Tibial nerve (tissue), 4 donors: ENCODE measurements at regions not wholly inside any gene's neighbourhood (a gene's known extent, or its start where the extent isn't known, plus 50 kb on each side); places are given as distances from the start of the nearest gene placed in this dataset.

Experiments
- DNase-seq, 2 donors: peaks; one replicate each; pipeline ENCODE4 v3.0.0-alpha.2; 2019; ENCODE audit warnings: low spot score in 2 of 2
- H3K27ac ChIP-seq, 4 donors: fragments of 200-600 bp; sonication (generic) in 3 of 4; one replicate each; pipeline ENCODE4 v1.5.1; 2017 to 2019; ENCODE audit warnings: mild to moderate bottlenecking in 1 of 4
- H3K27me3 ChIP-seq, 2 donors: fragments of 200-600 bp; sonication (generic) in 1 of 2; one replicate each; pipeline versions ENCODE4 v1.5.1 to v1.6.0; 2017 to 2019
- H3K36me3 ChIP-seq, 3 donors: fragments of 200-600 bp; sonication (generic); one replicate each; pipeline ENCODE4 v1.5.1; 2018 to 2019
- H3K4me1 ChIP-seq, 4 donors: fragments of 200-600 bp; sonication (generic) in 3 of 4; one replicate each; pipeline ENCODE4 v1.5.1; 2017 to 2019
- H3K4me3 ChIP-seq, 4 donors: fragments of 200-600 bp; sonication (generic) in 3 of 4; one replicate each; pipeline ENCODE4 v1.5.1; 2017 to 2019; ENCODE audit warnings: mild to moderate bottlenecking in 1 of 4, moderate library complexity in 1 of 4
- H3K9me3 ChIP-seq, 4 donors: fragments of 200-600 bp; sonication (generic) in 3 of 4; one replicate each; pipeline ENCODE4 v1.5.1; 2017 to 2019
- EP300 ChIP-seq, 2 donors: sonication (generic); formaldehyde crosslinking; IDR thresholded peaks; one replicate each; pipeline ENCODE4 v1.6.1; 2017; ENCODE audit warnings: antibody characterized with exemption in 2 of 2, mild to moderate bottlenecking in 1 of 2
- POLR2A ChIP-seq, 2 donors: fragments of 450-650 bp; IDR thresholded peaks; one replicate each; pipeline ENCODE4 v1.6.1; 2017; ENCODE audit warnings: antibody characterized with exemption in 2 of 2, mild to moderate bottlenecking in 2 of 2, moderate library complexity in 2 of 2
- WGBS, 2 donors: methylation state at CpG; one replicate each; pipeline ENCODE4 v1.1.5; 2018; 5-methylcytosine and 5-hydroxymethylcytosine counted together
- TF ChIP-seq, protein P1 (sequence below), 5 experiments: fragments of 200-600 bp in 3 of 5; fragments of 450-650 bp in 2 of 5; sonication (generic) in 3 of 5; IDR thresholded peaks; one replicate each; pipeline ENCODE4 v1.5.1; 2016 to 2019; ENCODE audit warnings: antibody characterized with exemption in 5 of 5, mild to moderate bottlenecking in 3 of 5, moderate library complexity in 2 of 5

DNA sequence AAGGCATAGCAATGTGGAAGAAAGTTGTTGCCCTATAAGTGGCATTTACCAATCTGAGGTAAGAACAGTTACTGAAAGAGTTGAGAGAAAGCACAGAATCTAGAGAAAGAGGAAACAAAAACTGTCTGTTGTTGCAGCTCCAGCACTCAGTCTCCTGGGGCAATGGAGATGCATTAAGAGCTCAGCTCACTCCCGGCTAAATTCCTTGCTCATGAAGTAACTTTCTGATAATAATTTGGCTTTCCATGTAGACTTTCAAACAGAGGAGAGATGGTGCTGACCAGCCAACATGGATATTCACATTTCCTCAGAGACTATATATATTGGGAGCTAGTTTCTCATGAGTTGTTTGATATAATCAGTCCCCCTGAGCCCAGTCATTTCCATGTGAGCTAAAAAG is 135.3 kb downstream of the GDAP2 start:
- Histone ChIP-seq H3K36me3 (no peaks in the 10 kb centered on the region), H3K27ac (no peak overlapping the region), H3K9me3 (no peaks in the 10 kb centered on the region), H3K4me3 (no peak overlapping the region), H3K27me3 (no peaks in the 10 kb centered on the region), H3K4me1 (peaks cover 0 to 7% (median 0%) of the 10 kb centered on the region in 4 donors)
- 18 to 20% methylated on average over 1 of the region's 1 CpG for WGBS, 2 donors
- no peak for TF ChIP-seq POLR2A (IDR thresholded peaks at IDR 0.05)
- TF ChIP-seq, protein P1, sequence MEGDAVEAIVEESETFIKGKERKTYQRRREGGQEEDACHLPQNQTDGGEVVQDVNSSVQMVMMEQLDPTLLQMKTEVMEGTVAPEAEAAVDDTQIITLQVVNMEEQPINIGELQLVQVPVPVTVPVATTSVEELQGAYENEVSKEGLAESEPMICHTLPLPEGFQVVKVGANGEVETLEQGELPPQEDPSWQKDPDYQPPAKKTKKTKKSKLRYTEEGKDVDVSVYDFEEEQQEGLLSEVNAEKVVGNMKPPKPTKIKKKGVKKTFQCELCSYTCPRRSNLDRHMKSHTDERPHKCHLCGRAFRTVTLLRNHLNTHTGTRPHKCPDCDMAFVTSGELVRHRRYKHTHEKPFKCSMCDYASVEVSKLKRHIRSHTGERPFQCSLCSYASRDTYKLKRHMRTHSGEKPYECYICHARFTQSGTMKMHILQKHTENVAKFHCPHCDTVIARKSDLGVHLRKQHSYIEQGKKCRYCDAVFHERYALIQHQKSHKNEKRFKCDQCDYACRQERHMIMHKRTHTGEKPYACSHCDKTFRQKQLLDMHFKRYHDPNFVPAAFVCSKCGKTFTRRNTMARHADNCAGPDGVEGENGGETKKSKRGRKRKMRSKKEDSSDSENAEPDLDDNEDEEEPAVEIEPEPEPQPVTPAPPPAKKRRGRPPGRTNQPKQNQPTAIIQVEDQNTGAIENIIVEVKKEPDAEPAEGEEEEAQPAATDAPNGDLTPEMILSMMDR (IDR thresholded peaks at IDR 0.05): no peak
- TF ChIP-seq EP300 (IDR thresholded peaks at IDR 0.05): no peak
- DNase-seq: no peak

DNA sequence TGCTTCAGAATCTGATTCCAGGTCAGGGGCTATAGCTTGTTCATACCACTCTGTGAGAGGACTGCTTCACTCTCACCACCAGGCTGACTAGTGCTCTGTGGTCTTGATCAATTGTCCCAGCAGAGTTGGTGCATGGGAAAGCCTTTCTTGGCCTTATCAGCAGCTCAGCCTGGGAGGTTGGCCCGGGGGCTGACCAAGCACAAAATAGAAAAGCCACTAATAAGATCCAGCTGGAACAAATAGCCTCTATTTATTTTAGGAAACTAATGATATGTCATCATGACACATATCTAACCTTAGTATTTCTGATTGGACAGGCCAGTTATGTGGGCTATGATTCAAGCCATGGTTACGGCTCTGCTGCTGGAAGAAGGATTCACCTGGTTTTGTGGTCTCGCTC is 134.2 kb downstream of the GDAP2 start:
- TF ChIP-seq EP300 (IDR thresholded peaks at IDR 0.05) (no peak), POLR2A (IDR thresholded peaks at IDR 0.05) (no peak)
- TF ChIP-seq, protein P1 (IDR thresholded peaks at IDR 0.05): no peak
- Histone ChIP-seq H3K36me3 (no peaks in the 10 kb centered on the region), H3K27me3 (no peaks in the 10 kb centered on the region), H3K27ac (no peak overlapping the region), H3K4me3 (no peak overlapping the region), H3K4me1 (peaks cover 0 to 7% (median 0%) of the 10 kb centered on the region in 4 donors), H3K9me3 (no peaks in the 10 kb centered on the region)
- 60 to 65% methylated on average over 3 of the region's 3 CpGs for WGBS, 2 donors
- DNase-seq: no peak

DNA sequence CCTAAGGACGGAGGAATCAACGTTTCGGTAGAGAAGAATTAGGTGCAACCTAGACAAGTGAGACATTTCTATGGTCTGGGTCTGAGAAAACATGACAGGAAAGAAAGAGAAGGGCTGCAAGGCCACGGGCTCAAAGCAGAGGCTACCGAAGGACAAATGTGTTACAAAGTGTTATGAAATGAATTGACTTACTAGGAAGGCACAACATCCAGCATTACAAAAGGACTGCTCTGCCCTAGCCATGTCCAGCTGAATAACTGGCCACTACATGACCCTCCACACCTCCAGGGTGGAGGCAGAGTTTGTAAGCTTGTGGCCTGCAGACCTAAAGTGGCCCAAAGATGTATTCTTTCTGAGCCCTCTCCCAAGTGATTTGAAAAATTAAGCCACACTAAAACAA is 133.6 kb downstream of the GDAP2 start:
- Histone ChIP-seq H3K27ac (no peak overlapping the region), H3K36me3 (no peaks in the 10 kb centered on the region), H3K4me3 (no peak overlapping the region), H3K27me3 (no peaks in the 10 kb centered on the region), H3K4me1 (peaks cover 0 to 7% (median 0%) of the 10 kb centered on the region in 4 donors), H3K9me3 (no peaks in the 10 kb centered on the region)
- no peak for DNase-seq
- 84 to 85% methylated on average over 5 of the region's 5 CpGs for WGBS, 2 donors
- TF ChIP-seq, protein P1 (IDR thresholded peaks at IDR 0.05): no peak
- no peak for TF ChIP-seq POLR2A (IDR thresholded peaks at IDR 0.05)
- no peak for TF ChIP-seq EP300 (IDR thresholded peaks at IDR 0.05)

DNA sequence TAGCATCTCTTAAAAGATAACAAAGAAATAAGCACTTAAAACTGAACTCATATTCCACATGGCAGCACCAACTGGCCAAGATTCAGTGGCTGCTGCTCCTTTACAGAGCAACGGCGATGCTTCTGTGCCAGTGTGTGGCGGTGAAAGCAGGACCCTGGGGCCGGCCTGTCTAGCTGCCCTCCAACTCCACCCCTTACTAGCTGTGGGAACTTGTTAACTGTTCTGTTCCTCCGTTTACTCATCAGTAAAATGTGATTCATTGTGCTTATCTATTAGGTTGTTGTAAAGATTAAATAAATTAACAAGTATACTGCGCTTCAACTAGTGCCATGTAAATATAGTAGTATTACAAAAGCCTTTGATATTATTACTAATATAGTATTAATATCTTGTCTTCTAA is 133.2 kb downstream of the GDAP2 start:
- 68 to 75% methylated on average over 6 of the region's 6 CpGs for WGBS, 2 donors
- no peak overlapping the region for H3K4me3 ChIP-seq
- TF ChIP-seq, protein P1 (IDR thresholded peaks at IDR 0.05): no peak
- TF ChIP-seq POLR2A (IDR thresholded peaks at IDR 0.05) (no peak), EP300 (IDR thresholded peaks at IDR 0.05) (no peak)
- peaks cover 0 to 7% (median 0%) of the 10 kb centered on the region in 4 donors for H3K4me1 ChIP-seq
- H3K27ac ChIP-seq: no peak overlapping the region
- no peaks in the 10 kb centered on the region for H3K36me3 ChIP-seq
- H3K9me3 ChIP-seq: no peaks in the 10 kb centered on the region
- no peak for DNase-seq
- no peaks in the 10 kb centered on the region for H3K27me3 ChIP-seq

DNA sequence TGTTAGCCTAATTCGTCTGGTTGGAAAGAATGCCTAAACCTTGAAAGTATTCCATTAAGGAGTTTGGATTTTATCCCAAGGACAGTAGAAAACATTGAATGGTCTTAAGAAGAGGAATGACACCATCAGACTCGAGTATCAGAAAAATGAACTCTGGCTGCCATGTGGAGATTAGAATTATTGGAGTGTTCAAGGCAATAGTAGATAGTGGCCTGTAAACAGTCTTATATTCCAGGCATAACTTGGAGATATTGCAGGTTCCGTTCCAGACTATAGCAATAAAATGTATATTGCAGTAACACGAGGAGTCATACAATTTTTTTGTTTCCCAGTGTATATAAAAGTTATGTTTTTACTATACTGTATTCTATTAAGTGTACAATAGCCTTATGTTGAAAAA is 130.9 kb downstream of the GDAP2 start:
- Histone ChIP-seq H3K36me3 (no peaks in the 10 kb centered on the region), H3K4me3 (no peak overlapping the region), H3K27ac (no peak overlapping the region), H3K9me3 (no peaks in the 10 kb centered on the region), H3K27me3 (no peaks in the 10 kb centered on the region), H3K4me1 (peaks cover 0 to 22% (median 2%) of the 10 kb centered on the region in 4 donors)
- TF ChIP-seq, protein P1 (IDR thresholded peaks at IDR 0.05): no peak
- TF ChIP-seq POLR2A (IDR thresholded peaks at IDR 0.05): no peak
- TF ChIP-seq EP300 (IDR thresholded peaks at IDR 0.05): no peak
- DNase-seq: no peak
- WGBS, 2 donors: 77 to 82% methylated on average over 4 of the region's 4 CpGs
